Epithelial cell of prostate (primary cell): ENCODE measurements at regions not wholly inside any gene's neighbourhood (a gene's known extent, or its start where the extent isn't known, plus 50 kb on each side); places are given as distances from the start of the nearest gene placed in this dataset.
"Not testable (repeated sequence)": the region's sequence is repeated elsewhere in the genome, so short reads cannot be mapped to it uniquely, and the experiment has no call there.

Experiments
- DNase-seq: peaks from one replicate; pipeline ENCODE4 v3.0.0-alpha.2; 2011; ENCODE audit warnings: low read depth, low spot score
- H3K27ac ChIP-seq: fragments of 450-650 bp; 2 replicates; pipeline ENCODE4 v1.5.1; 2017; ENCODE audit warnings: mild to moderate bottlenecking

GRCh38 chr5:91591076-91591475 is 208.0 kb upstream of the ARRDC3 start:
- DNase-seq: no peak
- no peak overlapping the region for H3K27ac ChIP-seq

- no peak for DNase-seq
These were observed 203.1 kb upstream of the ARRDC3 start for GRCh38 chr5:91586232-91586631.

GRCh38 chr5:91584352-91584751 is 201.2 kb upstream of the ARRDC3 start:
- H3K27ac ChIP-seq: no peak overlapping the region
- DNase-seq: no peak

More at GRCh38 chr5:91586232-91586631, 203.1 kb upstream of the ARRDC3 start:
- no peak overlapping the region for H3K27ac ChIP-seq

GRCh38 chr5:91566012-91566411 is 182.9 kb upstream of the ARRDC3 start:
- not testable (repeated sequence) for DNase-seq, H3K27ac ChIP-seq

GRCh38 chr5:91562922-91563321 is 179.8 kb upstream of the ARRDC3 start:
- H3K27ac ChIP-seq: no peak overlapping the region
- DNase-seq: no peak

GRCh38 chr5:91541696-91542095 is 158.6 kb upstream of the ARRDC3 start:
- H3K27ac ChIP-seq: no peak overlapping the region
- DNase-seq: peak; percentile 18

GRCh38 chr5:91538179-91538578 is 155.1 kb upstream of the ARRDC3 start:
- H3K27ac ChIP-seq: no peak overlapping the region
- no peak for DNase-seq

- no peak for DNase-seq
- H3K27ac ChIP-seq: no peak overlapping the region
These were observed 152.4 kb upstream of the ARRDC3 start for GRCh38 chr5:91535499-91535898.

- H3K27ac ChIP-seq: no peak overlapping the region
- no peak for DNase-seq
These were observed 151.2 kb upstream of the ARRDC3 start for GRCh38 chr5:91534332-91534731.

GRCh38 chr5:91532779-91533178 is 149.7 kb upstream of the ARRDC3 start:
- no peak for DNase-seq
- no peak overlapping the region for H3K27ac ChIP-seq

- no peak for DNase-seq
- no peak overlapping the region for H3K27ac ChIP-seq
These were observed 149.2 kb upstream of the ARRDC3 start for GRCh38 chr5:91532281-91532680.

GRCh38 chr5:91528831-91529230 is 145.7 kb upstream of the ARRDC3 start:
- no peak for DNase-seq

GRCh38 chr5:91521785-91522184 is 138.7 kb upstream of the ARRDC3 start:
- DNase-seq: no peak
- no peak overlapping the region for H3K27ac ChIP-seq

More at GRCh38 chr5:91528831-91529230, 145.7 kb upstream of the ARRDC3 start:
- no peak overlapping the region for H3K27ac ChIP-seq

- H3K27ac ChIP-seq: no peak overlapping the region
- no peak for DNase-seq
These were observed 138.2 kb upstream of the ARRDC3 start for GRCh38 chr5:91521334-91521733.

GRCh38 chr5:91514400-91514799 is 131.3 kb upstream of the ARRDC3 start:
- H3K27ac ChIP-seq: no peak overlapping the region
- no peak for DNase-seq

GRCh38 chr5:91503321-91503720 is 120.2 kb upstream of the ARRDC3 start:
- no peak overlapping the region for H3K27ac ChIP-seq
- DNase-seq: no peak

- no peak for DNase-seq
- H3K27ac ChIP-seq: no peak overlapping the region
These were observed 117.6 kb upstream of the ARRDC3 start for GRCh38 chr5:91500758-91501157.

GRCh38 chr5:91499943-91500531 is 116.9 kb upstream of the ARRDC3 start:
- no peak overlapping the region for H3K27ac ChIP-seq
- no peak for DNase-seq

- no peak for DNase-seq
- no peak overlapping the region for H3K27ac ChIP-seq
These were observed 112.6 kb upstream of the ARRDC3 start for GRCh38 chr5:91495699-91496098.

GRCh38 chr5:91494447-91494996 is 111.4 kb upstream of the ARRDC3 start:
- no peak for DNase-seq
- H3K27ac ChIP-seq: no peak overlapping the region

GRCh38 chr5:91493086-91493485 is 110.0 kb upstream of the ARRDC3 start:
- H3K27ac ChIP-seq: no peak overlapping the region
- DNase-seq: no peak

- no peak for DNase-seq
- no peak overlapping the region for H3K27ac ChIP-seq
These were observed 108.1 kb upstream of the ARRDC3 start for GRCh38 chr5:91491229-91491628.
